T1000 (cell line): ENCODE measurements at regions not wholly inside any gene's neighbourhood (a gene's known extent, or its start where the extent isn't known, plus 50 kb on each side); places are given as distances from the start of the nearest gene placed in this dataset.

Experiments used
- DNase-seq: peaks from one replicate; lab custom pipeline; 2025; ENCODE audit warnings: mixed read lengths; lab: John Stamatoyannopoulos, UW

DNA sequence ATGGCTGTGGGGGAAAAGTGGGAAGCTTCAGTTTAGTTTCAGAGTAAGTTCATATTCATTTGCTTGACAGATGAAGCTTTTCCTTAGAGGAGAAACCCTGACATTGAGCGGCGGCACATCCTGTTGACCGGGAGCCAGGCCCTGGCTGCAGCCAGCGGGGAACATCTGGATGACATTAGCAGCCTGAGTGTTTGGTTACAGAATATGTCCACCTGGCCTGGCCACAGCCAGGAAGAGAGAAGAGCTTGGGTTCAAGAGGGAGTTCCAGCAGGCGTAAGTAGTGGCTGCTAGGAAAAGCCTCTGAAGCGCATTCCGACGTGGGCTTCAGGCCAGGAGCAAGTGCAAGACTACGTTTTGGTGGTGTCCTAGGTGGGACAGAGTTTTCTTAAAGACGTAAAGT, 144.9 kb upstream of the MYCN start:
- DNase-seq: no peak

DNA sequence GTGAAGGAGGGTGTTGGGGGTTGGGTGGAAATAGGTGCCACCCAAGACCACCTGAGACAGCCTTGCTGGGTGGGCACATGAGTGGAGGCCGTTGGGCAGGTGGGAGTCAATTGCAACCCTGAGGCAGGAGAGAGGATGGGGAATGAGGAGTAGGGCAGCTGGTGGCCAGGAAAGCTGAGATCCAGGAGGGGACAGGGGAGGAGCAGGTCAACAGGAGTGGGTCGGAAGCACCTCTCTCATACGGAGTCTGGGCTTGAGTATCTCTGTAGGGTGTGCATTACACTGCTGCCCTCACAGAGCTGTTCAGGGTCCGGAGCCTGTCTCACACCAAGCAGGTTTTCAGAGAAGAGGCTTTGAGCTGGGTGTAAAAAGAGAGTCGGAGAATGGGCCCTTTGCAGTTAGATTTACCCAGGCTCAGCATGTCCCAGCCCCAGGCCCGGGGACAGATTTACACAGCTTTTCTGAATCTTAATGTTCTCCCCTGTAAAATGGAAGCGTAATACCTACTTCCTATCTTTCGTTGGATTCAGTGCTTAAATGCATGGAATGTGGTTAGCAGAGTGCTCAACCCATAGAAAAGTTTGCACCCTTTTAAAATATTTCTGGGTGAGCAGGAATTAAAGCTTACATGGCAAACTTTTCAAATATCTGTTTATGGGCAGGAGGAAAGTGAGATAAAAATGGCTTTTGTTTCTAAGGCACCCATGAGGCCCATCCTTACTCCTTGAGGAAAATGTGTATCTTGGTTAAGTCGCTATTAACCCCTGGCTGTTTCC, 144.0 kb upstream of the MYCN start:
- DNase-seq: no peak

DNA sequence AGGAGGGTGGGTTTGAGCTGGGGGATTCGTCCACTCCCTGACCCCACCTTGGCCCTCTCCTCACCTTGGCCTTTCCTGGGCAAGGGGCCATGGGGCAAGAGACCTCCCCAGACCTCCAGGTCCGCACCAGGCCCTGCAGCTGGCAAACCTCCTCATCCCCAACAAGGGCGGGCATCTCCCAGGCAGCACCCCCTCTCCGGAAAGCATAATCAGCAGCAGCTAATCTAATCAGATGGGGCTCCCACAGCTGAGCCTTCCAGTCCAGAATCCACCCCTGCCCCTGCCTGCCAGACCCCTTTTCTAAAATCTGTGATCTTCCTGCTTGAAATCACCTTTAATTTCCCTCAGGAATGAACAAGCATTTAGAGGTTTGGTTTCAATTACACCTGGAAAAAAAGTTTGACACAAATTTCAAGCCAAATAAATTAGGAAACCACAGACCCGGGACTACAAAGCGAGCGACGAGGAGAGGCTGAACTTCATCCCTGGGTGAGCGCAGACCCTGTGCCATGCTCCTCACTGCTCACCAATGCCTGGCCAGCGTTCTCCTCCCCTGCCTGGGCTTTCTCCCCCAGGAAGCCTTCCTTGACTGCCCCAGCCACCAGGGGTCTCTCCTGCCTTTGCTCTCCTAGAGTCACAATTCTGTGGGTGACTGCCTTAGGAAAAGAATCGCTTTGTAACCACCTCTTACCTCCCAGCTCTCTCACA, 143.0 kb upstream of the MYCN start:
- DNase-seq: no peak

DNA sequence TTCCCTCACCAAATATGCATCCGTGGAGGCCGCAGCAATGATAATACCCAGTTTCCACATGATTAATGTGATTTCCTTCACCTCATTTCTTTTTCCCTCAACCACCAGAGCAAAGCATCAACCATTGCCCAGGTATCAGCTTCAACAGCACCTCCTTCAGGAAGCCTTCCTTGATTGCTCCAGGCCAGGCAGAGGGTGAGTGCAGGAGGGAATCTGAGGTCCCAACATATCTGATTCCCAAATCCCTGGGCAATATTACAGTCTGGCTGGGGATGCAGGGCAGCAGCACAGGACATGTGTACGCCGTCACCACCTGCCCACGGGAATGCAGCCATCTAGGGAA, 142.4 kb upstream of the MYCN start:
- DNase-seq: no peak

DNA sequence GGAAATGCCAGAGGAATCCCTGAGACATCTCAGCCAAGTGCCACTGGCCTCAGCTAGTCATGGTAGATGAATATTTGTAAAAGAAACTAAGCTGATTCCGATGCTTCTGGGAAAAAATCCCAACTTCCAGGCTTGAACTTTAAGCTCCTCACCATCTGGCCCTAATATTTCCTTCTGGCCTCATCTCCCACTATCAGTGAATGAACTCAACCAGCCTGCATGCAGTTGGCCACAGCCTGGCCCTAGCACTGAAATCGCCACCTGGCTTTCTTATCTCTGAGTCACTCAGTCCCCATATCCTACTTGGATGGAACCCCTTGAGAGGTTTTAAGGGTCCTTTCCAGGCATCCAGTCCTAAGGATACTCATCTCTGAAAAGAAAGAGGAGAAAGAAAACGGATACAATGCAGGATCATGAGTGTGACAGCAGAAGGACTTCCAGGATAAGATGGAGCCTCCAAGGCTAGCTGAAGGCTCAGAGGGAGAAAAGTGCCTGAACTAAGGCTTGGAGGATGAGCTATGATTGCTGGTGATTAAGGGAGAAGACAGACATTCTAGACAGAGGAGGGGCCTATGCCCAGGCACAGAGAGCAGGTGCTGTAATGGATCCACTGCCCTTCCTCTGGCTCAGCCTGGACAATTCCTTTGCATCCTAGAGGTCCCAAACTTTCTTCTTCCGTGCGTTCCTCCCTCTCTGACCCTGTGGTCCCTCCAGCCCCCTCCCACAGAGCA, 141.5 kb upstream of the MYCN start:
- no peak for DNase-seq

DNA sequence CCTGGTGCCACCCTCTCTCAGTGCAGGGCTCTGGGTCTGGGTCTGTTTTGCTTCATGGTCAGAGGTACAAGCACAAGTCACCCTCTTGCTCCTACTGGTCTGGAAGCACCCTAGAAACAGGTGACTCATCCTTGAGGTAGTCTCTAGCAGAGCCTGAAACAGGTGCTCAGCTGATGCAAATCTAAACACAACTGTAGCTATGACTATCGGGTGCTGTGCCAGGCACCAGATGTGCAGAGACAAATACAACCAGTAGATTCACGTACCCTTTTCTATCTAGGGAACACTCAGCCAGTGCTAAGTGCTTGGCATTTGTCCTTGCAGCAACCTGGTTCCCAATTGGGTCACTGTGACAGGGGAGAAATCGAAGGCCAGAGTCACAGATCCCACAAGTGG, 140.9 kb upstream of the MYCN start:
- DNase-seq: no peak

DNA sequence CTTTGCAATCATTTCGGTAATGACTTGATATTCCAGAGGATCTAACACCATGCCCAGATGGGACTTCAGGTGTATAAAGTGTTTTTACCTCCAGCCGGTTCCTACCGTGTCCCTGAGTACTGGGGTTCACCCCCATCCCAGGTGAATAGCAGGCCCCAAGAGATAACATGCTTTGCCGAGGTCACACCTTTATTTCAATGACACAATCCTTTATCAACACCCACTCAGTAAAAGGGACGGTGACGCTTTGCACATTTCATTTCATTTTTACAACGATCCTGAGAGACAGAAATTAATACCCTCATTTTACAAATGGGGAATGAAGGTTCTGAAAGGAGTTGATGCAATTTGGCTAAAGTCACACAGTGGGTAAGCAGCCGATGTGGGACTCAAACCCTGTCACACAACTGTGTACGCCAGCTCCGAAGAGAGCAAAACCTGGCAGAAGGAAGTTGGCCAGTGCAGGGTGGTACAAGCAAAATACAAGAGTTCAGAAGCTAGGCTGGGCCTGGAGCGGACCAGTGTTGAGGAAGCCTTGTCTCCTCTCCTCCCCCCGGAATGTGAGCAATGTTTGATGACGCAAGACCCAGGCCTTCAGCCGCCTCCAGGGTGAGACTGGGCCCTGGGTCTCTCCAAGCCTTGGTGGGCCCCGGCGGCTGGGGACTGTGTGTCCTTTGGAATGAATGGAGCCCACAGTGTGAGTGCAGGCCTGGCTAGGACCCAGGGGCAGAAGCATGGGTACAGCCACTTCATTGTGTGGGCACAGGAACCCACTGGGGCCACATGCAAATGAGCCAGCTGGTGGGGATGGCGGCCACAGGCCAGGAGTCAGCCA, 139.6 kb upstream of the MYCN start:
- DNase-seq: no peak

DNA sequence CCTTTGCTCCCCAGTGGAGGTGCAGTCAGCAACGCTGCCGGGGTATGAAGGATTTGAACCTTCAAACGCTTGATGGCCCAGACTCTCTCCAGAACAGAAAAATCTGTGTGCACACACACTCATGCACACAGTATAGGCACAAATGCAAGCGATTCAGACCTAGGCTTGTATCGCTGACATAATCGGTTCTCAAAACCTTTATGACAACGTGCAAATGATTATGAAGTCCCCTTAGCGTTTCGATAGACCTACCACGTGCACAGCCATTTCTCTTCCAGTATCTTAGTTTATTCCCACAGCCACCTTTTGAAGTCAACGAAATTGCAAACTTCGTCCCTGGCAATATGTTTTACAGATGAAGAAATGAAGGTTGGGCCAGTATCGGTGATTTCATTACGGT, 138.9 kb upstream of the MYCN start:
- no peak for DNase-seq

DNA sequence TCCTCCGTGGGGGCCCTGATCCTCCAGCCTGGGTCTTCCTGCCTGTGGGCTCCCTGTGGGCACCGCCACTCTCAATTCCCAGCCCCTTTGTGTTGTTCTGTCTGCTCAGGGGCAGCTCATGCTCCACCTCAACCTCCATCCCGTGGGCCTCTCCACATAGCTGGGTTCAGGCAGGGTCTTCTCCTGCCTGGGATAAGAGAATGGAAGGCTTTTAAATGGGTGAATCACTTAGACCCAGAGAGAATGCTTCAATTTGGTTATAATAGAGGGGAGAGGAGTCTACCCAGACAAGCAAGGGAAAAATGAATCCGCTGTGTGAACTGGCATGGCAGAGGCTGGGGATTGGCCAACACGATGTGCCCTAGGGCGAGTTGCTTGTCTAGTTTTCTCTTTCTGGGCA, 138.4 kb upstream of the MYCN start:
- no peak for DNase-seq

DNA sequence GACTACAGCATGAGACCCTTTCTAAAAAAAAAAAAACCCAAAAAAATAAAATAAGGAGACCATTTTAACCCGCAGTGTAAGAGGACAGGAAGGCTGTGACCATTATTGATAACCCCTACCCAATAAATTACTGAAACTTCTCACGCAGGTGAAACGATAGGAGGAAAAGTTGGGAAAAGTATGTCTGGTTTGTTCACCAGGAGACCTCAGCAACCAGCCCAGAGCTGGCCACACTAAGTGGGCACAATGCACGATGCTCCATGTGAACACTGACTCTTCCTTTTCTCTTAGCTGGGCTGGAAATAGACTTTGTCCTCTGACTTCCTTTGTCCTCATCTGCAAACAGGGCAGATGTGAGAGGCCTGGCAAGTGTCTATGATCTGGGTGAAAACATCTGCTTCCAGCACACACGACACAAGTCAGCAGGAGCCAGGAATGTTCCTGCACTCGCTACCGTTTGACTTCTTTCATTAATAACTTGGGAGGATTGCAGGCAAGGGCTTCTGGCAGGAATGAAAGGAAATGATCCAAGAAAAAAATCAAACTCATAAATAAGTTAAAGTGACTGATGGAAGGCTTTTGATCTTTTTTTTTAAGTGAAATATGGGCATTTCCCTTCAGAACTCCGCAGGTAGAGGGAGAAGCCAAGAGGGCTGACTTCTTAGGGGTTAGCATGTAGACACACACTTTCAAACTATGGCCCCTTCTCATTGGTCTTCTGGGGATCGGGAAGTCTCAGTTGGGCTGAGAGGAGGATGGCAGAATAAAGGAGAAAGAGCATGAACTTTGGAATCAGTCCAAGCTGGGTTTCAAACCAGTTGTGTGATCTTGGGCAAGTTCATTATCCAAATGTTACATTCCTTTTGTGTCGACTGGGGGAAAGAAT, 137.4 kb upstream of the MYCN start:
- DNase-seq: no peak

DNA sequence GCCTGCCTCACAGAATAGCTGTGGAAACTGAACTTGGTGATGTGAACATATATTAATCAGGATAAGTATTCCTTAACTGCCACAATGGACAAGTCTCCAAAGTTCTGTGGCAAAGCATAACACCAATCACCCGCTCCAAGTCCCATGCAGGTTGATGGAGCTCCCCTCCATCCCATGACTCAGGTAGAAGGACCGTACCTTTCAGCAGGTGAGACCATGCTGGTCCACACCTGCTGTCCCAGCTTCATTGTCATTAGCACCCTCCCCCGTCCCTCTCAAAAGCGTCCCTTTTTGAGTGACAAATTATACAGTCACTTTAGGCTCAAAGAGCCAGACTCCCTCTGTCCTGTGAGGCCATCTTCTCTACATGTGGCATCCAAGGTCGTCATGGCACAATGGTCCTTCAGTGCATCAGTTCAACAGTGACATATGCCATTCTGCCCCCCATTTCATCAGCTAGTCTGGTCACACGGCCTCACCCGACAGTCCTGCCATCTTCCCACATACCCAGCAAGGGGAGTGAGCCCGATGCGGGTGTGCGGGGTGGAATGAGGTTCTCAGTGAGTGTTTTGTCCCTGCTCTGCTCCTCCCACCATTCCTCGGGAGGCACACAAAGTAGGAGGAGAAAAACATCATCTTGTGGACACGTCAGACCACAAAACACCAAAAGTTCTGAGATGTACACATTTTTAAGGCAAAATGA, 136.7 kb upstream of the MYCN start:
- DNase-seq: no peak

DNA sequence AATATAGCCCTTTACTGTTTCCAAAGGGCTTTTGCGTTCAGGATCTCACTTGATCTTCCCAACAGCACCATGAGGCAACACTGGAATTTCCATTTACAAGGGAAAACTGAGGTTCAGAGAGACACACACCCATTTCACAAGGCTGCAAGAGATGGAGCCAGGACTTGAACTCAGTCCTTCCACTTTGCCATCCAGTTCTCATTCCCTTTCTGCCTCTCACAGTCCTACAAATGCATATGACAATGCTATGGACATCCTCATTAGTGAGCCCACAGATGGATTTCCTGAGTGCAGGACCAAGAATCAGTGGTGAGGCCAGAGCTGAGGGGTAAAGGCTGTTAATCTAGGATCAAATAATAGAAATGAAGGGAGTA, 136.1 kb upstream of the MYCN start:
- DNase-seq: no peak

DNA sequence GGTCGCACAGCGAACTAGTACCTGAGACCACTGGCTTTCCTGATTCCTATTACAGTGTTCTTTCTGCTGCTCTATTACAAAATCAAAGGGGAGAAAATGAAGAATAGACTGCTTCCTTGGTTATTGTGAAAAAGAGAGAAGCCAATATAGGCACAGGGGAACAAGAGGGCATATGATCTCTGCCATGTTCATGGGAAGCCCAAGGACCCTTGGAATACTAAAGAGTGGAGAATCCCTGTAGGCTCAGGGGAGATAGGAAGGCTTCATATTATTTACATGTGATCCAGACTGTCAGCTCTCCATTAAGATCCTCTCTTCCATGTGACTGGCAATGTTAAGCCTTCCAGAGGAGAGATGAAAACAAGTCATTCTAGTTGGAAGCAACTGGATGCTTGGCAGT, 135.7 kb upstream of the MYCN start:
- no peak for DNase-seq

DNA sequence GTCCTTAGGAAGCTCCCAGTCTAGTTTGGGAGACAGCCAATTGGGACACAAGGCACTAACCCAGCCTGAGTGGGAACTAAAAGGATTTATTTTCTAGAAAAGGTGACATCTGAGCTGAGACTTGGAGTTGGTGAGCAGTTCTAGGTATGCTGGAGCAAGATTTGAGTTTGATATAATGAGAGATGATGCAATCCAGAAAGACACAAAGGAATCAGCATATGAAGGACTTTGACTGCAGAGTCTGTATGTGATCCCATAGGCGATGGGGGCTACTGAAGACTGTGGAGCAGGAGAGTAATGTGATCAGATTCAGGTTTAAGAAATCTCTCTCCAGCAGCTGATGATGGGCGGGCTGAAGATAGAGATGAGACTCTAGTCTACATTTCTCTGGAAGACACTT, 135.1 kb upstream of the MYCN start:
- DNase-seq: no peak

DNA sequence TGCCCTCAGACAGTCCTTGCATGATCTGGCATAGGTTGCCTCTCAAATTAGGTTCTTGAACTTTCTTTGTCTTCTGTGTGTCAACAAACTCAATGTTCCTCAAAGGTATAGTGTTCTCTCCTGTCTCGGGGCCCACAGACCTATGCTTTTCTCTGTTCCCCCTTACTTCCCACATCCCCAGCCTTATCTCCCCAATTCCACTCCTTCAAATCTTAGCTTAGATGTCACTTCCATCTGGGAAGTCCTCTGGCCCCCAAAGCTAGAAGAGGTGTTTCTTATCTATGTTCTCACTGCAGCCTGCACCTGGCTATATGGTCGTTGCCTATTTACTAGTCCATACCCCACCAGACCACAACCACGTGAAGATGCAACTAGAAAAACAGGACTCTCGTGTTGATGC, 134.6 kb upstream of the MYCN start:
- DNase-seq: no peak

DNA sequence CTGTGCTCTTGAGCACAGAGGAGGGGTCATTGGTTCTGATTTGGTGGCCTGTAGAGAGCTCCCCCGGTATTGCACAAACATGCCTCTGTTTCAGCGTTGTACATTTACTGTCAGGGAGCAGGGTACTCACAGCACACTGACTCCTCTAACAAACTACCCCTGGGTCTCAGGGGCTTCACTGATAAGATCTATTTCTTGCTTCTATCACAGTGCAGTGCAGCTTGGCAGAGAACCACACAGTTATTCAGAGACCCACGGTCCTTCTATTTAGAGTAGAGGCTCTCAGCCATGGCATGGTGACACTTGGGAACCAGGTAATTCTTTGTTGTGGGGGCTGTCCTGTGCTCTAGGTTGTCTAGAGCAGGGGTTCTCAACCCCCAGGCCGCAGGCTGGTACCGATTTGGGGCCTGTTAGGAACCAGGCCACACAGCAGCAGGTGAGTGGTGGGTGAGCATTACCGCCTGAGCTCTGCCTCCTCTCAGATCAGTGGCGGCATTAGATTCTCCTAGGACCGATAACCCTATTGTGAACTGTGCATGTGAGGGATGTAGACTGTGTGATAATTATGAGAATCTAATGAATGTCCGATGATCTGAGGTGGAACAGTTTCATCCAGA, 133.4 kb upstream of the MYCN start:
- DNase-seq: no peak

DNA sequence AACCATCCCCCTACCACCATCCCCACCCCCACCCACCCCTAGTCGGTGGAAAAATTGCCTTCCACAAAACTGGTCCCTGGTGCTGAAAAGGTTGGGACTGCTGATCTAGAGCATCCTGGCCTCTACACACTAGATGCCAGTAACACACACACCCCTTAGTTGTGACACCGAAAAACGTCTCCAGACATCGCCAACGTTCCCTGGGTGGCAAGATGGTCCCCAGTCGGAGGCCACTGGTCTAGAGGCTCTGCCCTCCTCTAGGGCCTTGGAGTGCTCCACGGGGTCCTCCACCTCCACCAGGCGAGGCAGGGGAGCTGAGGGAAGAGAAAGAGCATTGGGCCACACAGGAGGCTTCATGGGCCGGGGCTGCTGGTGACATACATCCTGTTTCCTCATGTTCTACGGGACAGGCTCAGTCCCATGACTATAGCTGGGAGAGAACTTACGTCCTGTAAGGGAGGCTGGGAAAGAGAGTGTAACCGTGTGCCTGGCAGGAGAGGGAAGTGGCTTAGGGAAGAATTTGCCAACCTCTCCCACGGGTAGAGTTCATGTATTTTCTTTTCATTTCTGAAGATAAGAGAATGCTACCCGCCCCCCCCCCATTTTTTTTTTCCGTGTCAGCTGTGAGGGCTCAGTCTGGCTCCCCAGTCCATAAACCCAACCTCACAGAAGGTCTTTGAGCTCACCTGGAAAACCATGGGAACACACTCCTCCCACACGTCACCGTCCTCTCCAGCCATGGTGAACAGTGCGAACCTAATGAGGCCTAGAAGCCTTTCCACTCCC, 132.7 kb upstream of the MYCN start:
- no peak for DNase-seq

DNA sequence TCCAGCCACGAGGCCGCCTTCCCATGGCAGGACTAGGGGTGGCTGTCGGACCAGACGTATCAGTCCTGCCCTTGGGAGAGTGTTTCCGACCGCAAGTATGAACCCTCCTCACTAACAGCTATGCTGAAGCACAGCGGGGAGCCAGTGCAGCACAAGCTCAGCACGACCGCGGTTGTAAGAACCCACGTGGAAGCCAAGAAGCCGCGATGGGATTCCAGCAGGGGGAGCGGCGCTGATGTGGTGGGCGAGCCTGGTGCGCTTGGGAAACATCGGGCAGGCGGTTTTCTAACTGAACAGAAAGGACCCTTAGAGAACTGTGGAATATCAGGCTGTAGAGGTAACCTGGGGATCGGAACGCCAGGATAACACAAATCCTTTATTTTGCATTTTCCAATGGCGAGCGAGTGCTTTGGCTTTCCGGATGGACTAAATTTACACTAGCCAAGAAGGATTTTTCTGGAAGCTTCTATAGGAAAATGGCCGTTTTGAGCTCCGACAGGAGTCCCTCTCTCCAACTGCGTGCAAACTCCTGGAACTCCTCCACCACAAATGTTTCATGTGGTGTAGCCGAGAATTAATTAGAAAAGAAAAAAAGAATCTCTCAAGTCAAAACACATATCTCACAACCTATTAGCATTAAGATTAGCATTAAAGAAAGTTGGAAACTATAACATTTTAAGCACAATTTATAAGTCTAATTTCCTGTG, 132.0 kb upstream of the MYCN start:
- no peak for DNase-seq

DNA sequence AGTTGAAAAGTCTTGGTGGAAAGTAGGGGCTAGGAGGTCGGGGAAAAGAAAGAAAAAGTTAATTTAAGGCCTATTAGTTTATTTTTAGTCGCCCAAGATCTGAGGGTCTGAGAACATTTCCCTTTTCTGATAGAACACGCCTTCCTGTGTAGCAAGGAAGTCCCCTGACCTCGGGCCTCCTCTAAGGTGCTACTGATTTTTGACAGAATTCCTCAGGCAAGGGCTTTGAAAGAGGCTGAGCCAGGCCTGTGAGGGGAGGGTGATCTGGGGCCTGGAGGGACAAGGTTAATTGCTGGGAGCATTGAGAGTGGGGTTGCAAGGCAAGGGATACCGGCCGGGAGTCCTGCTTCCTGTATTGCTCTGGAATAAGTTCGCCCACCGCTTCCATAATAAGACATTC, 131.4 kb upstream of the MYCN start:
- no peak for DNase-seq
